ENCODE measurements at regions not wholly inside any gene's neighbourhood (a gene's known extent, or its start where the extent isn't known, plus 50 kb on each side); places are given as distances from the start of the nearest gene placed in this dataset.
A peak's percentile ranks its signal among the peaks of the same experiment; 100 is the strongest.

- no peak for DNase-seq
Observed at GRCh38 chr12:92340441-92341064, 194.9 kb upstream of the BTG1 start.

- no peak for DNase-seq
Observed at GRCh38 chr12:92340003-92340402, 194.4 kb upstream of the BTG1 start.

- DNase-seq, result no peak
Observed at GRCh38 chr12:92339198-92339821, 193.7 kb upstream of the BTG1 start.

GRCh38 chr12:92338671-92339070, 193.0 kb upstream of the BTG1 start:
- DNase-seq, result no peak

GRCh38 chr12:92338102-92338501, 192.5 kb upstream of the BTG1 start:
- DNase-seq, result no peak

GRCh38 chr12:92337128-92337527, 191.5 kb upstream of the BTG1 start:
- DNase-seq, result peak; percentile 52

- DNase-seq, result no peak
Observed at GRCh38 chr12:92336641-92337040, 191.0 kb upstream of the BTG1 start.

GRCh38 chr12:92335831-92336230, 190.2 kb upstream of the BTG1 start:
- DNase-seq, result no peak

GRCh38 chr12:92334552-92334951, 188.9 kb upstream of the BTG1 start:
- no peak for DNase-seq

GRCh38 chr12:92332552-92332951, 186.9 kb upstream of the BTG1 start:
- no peak for DNase-seq

GRCh38 chr12:92331383-92331782, 185.7 kb upstream of the BTG1 start:
- peak; percentile 18 for DNase-seq

GRCh38 chr12:92330654-92331053, 185.0 kb upstream of the BTG1 start:
- DNase-seq, result no peak

- DNase-seq, result no peak
Observed at GRCh38 chr12:92326877-92327276, 181.2 kb upstream of the BTG1 start.

- no peak for DNase-seq
Observed at GRCh38 chr12:92324849-92325500, 179.3 kb upstream of the BTG1 start.

GRCh38 chr12:92312463-92312964, 166.9 kb upstream of the BTG1 start:
- no peak for DNase-seq

- no peak for DNase-seq
Observed at GRCh38 chr12:92304371-92305055, 158.9 kb upstream of the BTG1 start.

GRCh38 chr12:92302041-92302829, 156.6 kb upstream of the BTG1 start:
- DNase-seq, result no peak

- no peak for DNase-seq
Observed at GRCh38 chr12:92301356-92301755, 155.7 kb upstream of the BTG1 start.

- no peak for DNase-seq
Observed at GRCh38 chr12:92300777-92301176, 155.1 kb upstream of the BTG1 start.

GRCh38 chr12:92299744-92300143, 154.1 kb upstream of the BTG1 start:
- DNase-seq, result no peak

- DNase-seq, result no peak
Observed at GRCh38 chr12:92299344-92299743, 153.7 kb upstream of the BTG1 start.

GRCh38 chr12:92297932-92298696, 152.5 kb upstream of the BTG1 start:
- DNase-seq, result no peak
